ENCODE measurements at regions not wholly inside any gene's neighbourhood (a gene's known extent, or its start where the extent isn't known, plus 50 kb on each side); places are given as distances from the start of the nearest gene placed in this dataset.

DNA sequence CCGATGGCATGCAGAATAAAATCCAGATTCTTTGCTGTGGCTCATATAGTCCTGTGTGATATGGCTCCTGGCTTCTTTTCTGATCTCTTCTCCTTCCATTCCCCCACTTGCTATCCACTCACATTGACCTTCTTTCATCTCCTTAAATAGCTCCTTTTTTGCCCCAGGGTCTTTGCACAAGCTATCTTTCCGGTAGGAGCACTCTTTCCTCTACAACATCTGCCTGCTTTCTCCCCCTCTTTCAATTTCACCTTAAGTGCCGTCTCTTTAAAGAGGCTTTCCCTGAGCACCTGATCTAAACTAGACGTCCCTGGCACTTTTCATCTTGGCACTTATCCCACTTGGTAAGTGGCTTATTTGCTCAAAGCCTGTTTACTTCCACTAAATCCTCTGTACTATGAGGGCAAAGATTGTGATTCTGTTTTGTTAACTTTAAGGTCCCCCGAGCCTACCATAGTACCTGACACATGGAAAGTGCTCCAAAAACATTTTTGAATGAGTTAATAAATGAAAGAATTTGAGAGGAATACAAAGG lies 323.3 kb upstream of the TLE3 start:
- Mint-ChIP-seq H3K27me3 (ENCODE audit: insufficient read depth) (peaks cover 57% of the 10 kb centered on the region), H3K27ac (no peak overlapping the region), H3K4me3 (no peak overlapping the region), H3K9me3 (no peaks in the 10 kb centered on the region), H3K36me3 (ENCODE audit: low read depth) (no peaks in the 10 kb centered on the region), H3K4me1 (ENCODE audit: low read depth) (no peaks in the 10 kb centered on the region)
- TF ChIP-seq, protein P1, sequence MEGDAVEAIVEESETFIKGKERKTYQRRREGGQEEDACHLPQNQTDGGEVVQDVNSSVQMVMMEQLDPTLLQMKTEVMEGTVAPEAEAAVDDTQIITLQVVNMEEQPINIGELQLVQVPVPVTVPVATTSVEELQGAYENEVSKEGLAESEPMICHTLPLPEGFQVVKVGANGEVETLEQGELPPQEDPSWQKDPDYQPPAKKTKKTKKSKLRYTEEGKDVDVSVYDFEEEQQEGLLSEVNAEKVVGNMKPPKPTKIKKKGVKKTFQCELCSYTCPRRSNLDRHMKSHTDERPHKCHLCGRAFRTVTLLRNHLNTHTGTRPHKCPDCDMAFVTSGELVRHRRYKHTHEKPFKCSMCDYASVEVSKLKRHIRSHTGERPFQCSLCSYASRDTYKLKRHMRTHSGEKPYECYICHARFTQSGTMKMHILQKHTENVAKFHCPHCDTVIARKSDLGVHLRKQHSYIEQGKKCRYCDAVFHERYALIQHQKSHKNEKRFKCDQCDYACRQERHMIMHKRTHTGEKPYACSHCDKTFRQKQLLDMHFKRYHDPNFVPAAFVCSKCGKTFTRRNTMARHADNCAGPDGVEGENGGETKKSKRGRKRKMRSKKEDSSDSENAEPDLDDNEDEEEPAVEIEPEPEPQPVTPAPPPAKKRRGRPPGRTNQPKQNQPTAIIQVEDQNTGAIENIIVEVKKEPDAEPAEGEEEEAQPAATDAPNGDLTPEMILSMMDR (IDR thresholded peaks at IDR 0.05): no peak
- no peak for DNase-seq

DNA sequence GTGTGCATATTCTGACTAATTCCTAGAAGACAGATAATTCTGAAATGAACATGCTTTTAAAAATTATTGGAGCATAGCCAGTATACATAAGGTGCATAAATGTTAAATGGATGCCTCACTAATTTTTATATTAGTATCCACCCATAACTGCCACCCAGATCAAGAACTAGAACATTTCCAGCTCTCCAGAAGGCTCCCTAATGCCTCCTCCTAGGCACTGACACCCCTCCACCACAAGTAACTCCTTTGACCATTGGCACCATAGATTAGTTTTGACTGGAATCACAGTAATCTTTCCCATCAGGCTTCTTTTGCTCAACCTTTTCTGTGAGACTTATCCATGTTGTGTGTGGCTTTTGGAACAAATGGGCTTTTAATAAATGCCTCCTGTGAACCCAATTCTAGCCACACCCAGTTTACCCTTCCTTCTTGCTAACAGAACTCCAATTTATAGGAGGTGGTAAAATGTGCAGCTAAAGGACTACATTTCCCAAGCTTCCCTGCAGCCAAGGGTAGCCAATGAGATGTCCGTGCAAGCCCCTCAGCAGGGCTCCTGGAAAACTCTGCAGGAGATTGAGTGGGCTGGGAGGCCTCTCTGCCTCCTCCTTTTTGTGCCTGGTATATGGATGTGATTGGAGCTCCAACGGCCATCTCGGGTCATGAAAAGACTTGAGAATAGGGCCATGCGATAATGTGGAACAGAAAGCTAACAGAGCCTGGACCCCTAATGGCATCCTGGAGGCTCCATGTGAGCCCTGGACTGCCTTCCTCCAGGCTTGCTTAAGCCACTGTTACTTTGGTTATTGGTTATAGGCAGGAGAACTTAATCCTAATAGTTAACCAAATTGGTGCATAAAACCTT lies 322.6 kb upstream of the TLE3 start:
- Mint-ChIP-seq H3K27ac (no peak overlapping the region), H3K27me3 (ENCODE audit: insufficient read depth) (peaks cover 57% of the 10 kb centered on the region)

GRCh38 chr15:70418943-70419342 lies 321.2 kb upstream of the TLE3 start:
- Mint-ChIP-seq H3K27ac (no peak overlapping the region), H3K36me3 (ENCODE audit: low read depth) (no peaks in the 10 kb centered on the region), H3K9me3 (no peaks in the 10 kb centered on the region), H3K27me3 (ENCODE audit: insufficient read depth) (peaks cover 52% of the 10 kb centered on the region), H3K4me1 (ENCODE audit: low read depth) (no peaks in the 10 kb centered on the region), H3K4me3 (no peak overlapping the region)
- no peak for DNase-seq
- TF ChIP-seq, protein P1 (IDR thresholded peaks at IDR 0.05): no peak

More for the DNA sequence above, 322.6 kb upstream of the TLE3 start:
- Mint-ChIP-seq H3K4me3 (no peak overlapping the region), H3K4me1 (ENCODE audit: low read depth) (no peaks in the 10 kb centered on the region), H3K9me3 (no peaks in the 10 kb centered on the region), H3K36me3 (ENCODE audit: low read depth) (no peaks in the 10 kb centered on the region)
- TF ChIP-seq, protein P1 (IDR thresholded peaks at IDR 0.05): no peak
- DNase-seq: no peak

DNA sequence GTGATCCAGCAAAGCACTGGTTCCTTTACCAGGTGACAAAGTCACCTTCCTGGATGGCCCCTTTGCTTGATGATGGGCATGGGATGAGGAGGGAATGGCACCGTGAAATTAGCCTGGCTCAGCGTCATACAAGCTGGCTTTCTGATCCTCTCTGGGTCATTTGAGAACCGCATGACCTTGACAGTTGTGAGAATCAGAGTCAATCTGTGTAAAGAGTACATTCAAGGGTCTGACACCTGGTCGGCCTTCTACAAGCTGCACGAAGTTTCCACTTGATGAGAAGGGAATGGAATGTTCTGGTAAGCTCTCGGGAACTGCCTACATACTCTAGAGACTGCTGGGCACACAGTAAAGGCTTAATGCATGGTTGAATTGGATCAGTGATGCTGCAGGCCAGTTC lies 319.8 kb upstream of the TLE3 start:
- H3K27me3 Mint-ChIP-seq (ENCODE audit: insufficient read depth): peaks cover 53% of the 10 kb centered on the region
- DNase-seq: no peak
- no peak overlapping the region for H3K27ac Mint-ChIP-seq
- H3K4me3 Mint-ChIP-seq: no peak overlapping the region
- no peaks in the 10 kb centered on the region for H3K4me1 Mint-ChIP-seq (ENCODE audit: low read depth)
- H3K36me3 Mint-ChIP-seq (ENCODE audit: low read depth): no peaks in the 10 kb centered on the region
- H3K9me3 Mint-ChIP-seq: no peaks in the 10 kb centered on the region
- TF ChIP-seq, protein P1 (IDR thresholded peaks at IDR 0.05): no peak

DNA sequence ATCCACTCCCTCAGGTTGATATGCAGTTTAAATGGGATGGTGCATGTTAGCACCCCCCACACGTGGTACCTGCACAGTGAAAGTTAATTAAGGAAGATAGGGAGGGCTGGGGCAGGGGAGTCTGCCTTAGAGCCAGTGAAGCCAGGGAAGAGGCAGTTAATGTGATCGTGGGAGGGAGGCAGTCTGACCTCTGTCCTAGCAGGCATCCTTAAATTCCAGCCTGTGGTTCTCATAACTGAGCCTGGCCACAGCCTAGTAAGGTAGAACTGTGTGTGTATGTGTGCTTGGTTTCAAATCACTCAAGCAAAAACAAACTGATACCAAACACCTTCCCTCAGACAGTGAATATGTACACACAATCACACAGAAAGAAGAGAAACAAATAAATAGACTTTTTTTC lies 319.1 kb upstream of the TLE3 start:
- Mint-ChIP-seq H3K4me3 (no peak overlapping the region), H3K36me3 (ENCODE audit: low read depth) (no peaks in the 10 kb centered on the region), H3K9me3 (no peaks in the 10 kb centered on the region), H3K27ac (no peak overlapping the region), H3K27me3 (ENCODE audit: insufficient read depth) (peaks cover 52% of the 10 kb centered on the region), H3K4me1 (ENCODE audit: low read depth) (no peaks in the 10 kb centered on the region)
- TF ChIP-seq, protein P1 (IDR thresholded peaks at IDR 0.05): no peak
- DNase-seq: no peak
